ENCODE measurements at regions not wholly inside any gene's neighbourhood (a gene's known extent, or its start where the extent isn't known, plus 50 kb on each side); places are given as distances from the start of the nearest gene placed in this dataset.
"Not testable (repeated sequence)": the region's sequence is repeated elsewhere in the genome, so short reads cannot be mapped to it uniquely, and the experiment has no call there.

DNA sequence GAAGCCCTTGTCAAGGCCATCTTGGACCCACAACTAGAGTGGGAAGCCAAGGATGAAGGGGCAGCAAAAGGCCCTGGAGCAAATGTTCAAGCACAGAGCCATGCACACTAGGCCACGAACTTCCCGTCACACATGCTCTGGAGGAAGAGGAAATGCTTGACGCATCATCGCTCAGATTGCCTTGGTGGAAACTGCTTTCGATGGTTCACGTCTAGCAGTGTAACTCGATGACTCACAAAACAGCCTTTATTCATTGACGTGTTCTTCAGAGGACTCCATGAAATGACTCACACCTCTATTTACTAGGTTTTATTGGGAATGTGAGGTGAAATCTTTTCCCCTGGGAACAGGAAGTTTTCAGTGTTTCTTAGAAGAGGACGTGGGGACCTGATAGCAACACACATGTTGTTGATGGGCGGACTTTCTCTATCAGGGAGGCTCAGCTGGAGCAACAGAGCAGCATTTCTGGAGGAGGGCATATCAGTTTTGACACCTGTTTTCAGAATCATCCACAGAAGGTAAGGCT, 79.8 kb upstream of the FLT1 start:
- Mint-ChIP-seq H3K27me3 (peaks cover 22% of the 10 kb centered on the region), H3K9me3 (ENCODE audit: low read depth) (no peaks in the 10 kb centered on the region), H3K4me3 (ENCODE audit: low read depth) (no peak overlapping the region), H3K27ac (no peak overlapping the region), H3K36me3 (ENCODE audit: insufficient read depth) (no peaks in the 10 kb centered on the region), H3K4me1 (ENCODE audit: low read depth) (no peaks in the 10 kb centered on the region)
- no peak for TF ChIP-seq CTCF (IDR thresholded peaks at IDR 0.05; ENCODE audit: unreplicated experiment)
- no peak for DNase-seq (ENCODE audit: low spot score, unreplicated experiment)

DNA sequence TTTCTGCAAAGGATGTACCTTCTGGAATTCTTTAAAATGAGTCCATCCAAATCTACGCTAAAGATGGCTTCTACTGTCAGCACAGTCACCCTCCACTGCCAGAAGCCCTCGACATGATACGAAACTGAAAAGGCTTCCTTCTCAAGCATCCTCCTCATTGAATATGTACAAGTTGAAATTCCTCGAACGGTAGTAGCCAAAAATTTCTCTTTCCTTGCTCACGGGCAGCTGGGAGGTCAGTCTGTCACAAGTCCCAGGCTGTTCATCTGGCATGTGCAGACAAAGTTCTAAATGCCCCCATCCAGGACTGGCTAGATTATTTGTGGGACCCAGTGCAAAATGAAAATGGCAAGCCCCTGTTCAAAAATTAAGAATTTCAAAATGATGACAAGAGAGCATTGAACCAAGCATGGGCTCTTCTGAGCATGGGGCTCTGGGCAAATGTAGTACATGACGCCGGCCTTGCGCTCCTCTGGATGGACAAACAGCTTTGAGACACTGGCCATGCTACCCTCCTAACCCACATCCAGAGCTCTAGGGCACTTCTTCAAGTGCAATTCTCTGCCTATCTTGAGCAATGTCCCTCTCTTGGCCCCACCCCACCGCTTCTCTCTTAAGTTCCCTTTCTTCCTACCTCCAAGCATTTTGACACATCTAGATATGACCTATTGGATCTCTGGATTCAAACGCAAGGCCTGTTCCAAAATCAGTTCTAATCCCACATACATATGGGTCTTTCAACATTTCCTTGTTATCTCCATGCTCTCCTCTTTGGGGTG, 78.9 kb upstream of the FLT1 start:
- H3K27me3 Mint-ChIP-seq = peaks cover 24% of the 10 kb centered on the region
- no peaks in the 10 kb centered on the region for H3K4me1 Mint-ChIP-seq (ENCODE audit: low read depth)
- no peak for TF ChIP-seq CTCF (IDR thresholded peaks at IDR 0.05; ENCODE audit: unreplicated experiment)
- no peaks in the 10 kb centered on the region for H3K9me3 Mint-ChIP-seq (ENCODE audit: low read depth)
- no peaks in the 10 kb centered on the region for H3K36me3 Mint-ChIP-seq (ENCODE audit: insufficient read depth)
- H3K4me3 Mint-ChIP-seq (ENCODE audit: low read depth) = no peak overlapping the region
- no peak for DNase-seq (ENCODE audit: low spot score, unreplicated experiment)
- no peak overlapping the region for H3K27ac Mint-ChIP-seq

- Mint-ChIP-seq H3K9me3 (ENCODE audit: low read depth) (no peaks in the 10 kb centered on the region), H3K27ac (no peak overlapping the region), H3K4me1 (ENCODE audit: low read depth) (no peaks in the 10 kb centered on the region)
Measured at GRCh38 chr13:28572871-28573270, 77.9 kb upstream of the FLT1 start.

DNA sequence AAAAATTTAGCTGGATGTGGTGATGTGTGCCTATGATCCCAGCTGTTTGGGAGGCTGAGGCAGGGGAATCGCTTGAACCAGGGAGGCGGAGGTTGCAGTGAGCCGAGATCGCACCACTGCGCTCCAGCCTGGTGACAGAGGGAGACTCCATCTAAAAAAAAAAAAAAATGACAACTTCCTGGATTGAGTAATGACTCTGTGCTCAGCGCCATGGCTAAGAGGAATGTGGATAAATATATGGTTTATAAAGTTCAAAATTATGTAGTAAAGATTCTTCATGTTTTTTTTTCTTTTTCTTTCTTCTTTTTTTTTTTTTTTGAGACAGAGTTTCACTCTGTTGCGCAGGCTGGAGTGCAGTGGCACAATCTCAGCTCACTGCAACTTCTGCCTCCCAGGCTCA, 75.4 kb upstream of the FLT1 start:
- H3K9me3 Mint-ChIP-seq (ENCODE audit: low read depth); H3K36me3 Mint-ChIP-seq (ENCODE audit: insufficient read depth); H3K27ac Mint-ChIP-seq; H3K4me1 Mint-ChIP-seq (ENCODE audit: low read depth); H3K4me3 Mint-ChIP-seq (ENCODE audit: low read depth); DNase-seq (ENCODE audit: low spot score, unreplicated experiment): not testable (repeated sequence)
- H3K27me3 Mint-ChIP-seq = peaks cover 17% of the 10 kb centered on the region

More at GRCh38 chr13:28572871-28573270, 77.9 kb upstream of the FLT1 start:
- H3K36me3 Mint-ChIP-seq (ENCODE audit: insufficient read depth) = no peaks in the 10 kb centered on the region
- DNase-seq (ENCODE audit: low spot score, unreplicated experiment) = no peak
- TF ChIP-seq CTCF (IDR thresholded peaks at IDR 0.05; ENCODE audit: unreplicated experiment) = no peak
- peaks cover 24% of the 10 kb centered on the region for H3K27me3 Mint-ChIP-seq
- no peak overlapping the region for H3K4me3 Mint-ChIP-seq (ENCODE audit: low read depth)

- H3K4me3 Mint-ChIP-seq (ENCODE audit: low read depth) = no peak overlapping the region
- no peak overlapping the region for H3K27ac Mint-ChIP-seq
- H3K4me1 Mint-ChIP-seq (ENCODE audit: low read depth) = no peaks in the 10 kb centered on the region
- no peaks in the 10 kb centered on the region for H3K9me3 Mint-ChIP-seq (ENCODE audit: low read depth)
- H3K27me3 Mint-ChIP-seq = peaks cover 17% of the 10 kb centered on the region
- no peaks in the 10 kb centered on the region for H3K36me3 Mint-ChIP-seq (ENCODE audit: insufficient read depth)
- no peak for TF ChIP-seq CTCF (IDR thresholded peaks at IDR 0.05; ENCODE audit: unreplicated experiment)
- no peak for DNase-seq (ENCODE audit: low spot score, unreplicated experiment)
Measured at GRCh38 chr13:28569886-28570285, 75.0 kb upstream of the FLT1 start.

DNA sequence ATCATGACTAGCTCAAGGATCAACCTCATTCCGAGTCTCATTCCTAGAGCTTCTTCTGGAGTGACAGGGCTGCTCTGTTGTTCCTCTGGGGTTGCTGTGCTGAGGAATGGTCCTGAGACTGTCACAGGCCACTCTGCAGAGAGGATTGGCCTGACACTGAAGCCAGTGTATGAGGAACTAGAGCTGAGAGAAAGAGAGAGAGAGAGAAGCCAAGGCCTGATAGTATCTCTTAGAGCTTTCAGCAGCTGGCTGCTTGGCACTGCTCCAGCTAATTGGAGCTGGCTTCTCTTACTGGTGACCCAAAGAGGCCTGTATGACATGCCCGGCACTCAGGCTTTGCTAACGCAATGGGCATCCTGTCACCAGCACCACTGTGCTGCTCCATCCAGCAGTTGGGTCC, 73.4 kb upstream of the FLT1 start:
- peaks cover 24% of the 10 kb centered on the region for H3K27me3 Mint-ChIP-seq
- no peak overlapping the region for H3K4me3 Mint-ChIP-seq (ENCODE audit: low read depth)
- no peak for DNase-seq (ENCODE audit: low spot score, unreplicated experiment)
- H3K36me3 Mint-ChIP-seq (ENCODE audit: insufficient read depth) = no peaks in the 10 kb centered on the region
- no peak overlapping the region for H3K27ac Mint-ChIP-seq
- no peak for TF ChIP-seq CTCF (IDR thresholded peaks at IDR 0.05; ENCODE audit: unreplicated experiment)
- H3K4me1 Mint-ChIP-seq (ENCODE audit: low read depth) = no peaks in the 10 kb centered on the region
- H3K9me3 Mint-ChIP-seq (ENCODE audit: low read depth) = no peaks in the 10 kb centered on the region
